ENCODE measurements at regions not wholly inside any gene's neighbourhood (a gene's known extent, or its start where the extent isn't known, plus 50 kb on each side); places are given as distances from the start of the nearest gene placed in this dataset.
"Not testable (repeated sequence)": the region's sequence is repeated elsewhere in the genome, so short reads cannot be mapped to it uniquely, and the experiment has no call there.

DNA sequence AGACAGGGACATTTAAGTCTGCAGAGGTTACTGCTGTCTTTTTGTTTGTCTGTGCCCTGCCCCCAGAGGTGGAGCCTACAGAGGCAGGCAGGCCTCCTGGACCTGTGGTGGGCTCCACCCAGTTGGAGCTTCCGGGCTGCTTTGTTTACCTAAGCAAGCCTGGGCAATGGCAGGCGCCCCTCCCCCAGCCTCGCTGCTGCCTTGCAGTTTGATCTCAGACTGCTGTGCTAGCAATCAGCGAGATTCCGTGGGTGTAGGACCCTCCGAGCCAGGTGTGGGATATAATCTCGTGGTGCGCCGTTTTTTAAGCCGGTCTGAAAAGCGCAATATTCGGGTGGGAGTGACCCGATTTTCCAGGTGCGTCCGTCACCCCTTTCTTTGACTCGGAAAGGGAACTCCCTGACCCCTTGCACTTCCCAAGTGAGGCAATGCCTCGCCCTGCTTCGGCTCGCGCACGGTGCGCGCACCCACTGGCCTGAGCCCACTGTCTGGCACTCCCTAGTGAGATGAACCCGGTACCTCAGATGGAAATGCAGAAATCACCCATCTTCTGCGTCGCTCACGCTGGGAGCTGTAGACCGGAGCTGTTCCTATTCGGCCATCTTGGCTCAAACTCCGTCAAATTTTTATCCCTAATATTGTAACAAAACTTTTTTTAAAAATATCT lies 101.2 kb upstream of the CPHXL start:
- H3K4me1 ChIP-seq (ENCODE audit: control insufficient read depth, insufficient read depth, low read length); H3K9me1 ChIP-seq (ENCODE audit: insufficient read depth, low read length); H2BK5ac ChIP-seq (ENCODE audit: low read depth, low read length, poor library complexity, severe bottlenecking); H3K79me1 ChIP-seq (ENCODE audit: low read depth in 1 of 2, low read length in 2 of 2); H3K18ac ChIP-seq (ENCODE audit: low read depth, low read length); intact Hi-C loops (cut with micrococcal nuclease); H2AK9ac ChIP-seq (replicated peaks; ENCODE audit: low read depth, low read length, poor library complexity); H2BK20ac ChIP-seq (ENCODE audit: low read depth, low read length); H2AK5ac ChIP-seq (ENCODE audit: low read depth, low read length); DNase-seq; H4K5ac ChIP-seq (ENCODE audit: low read depth, low read length); H3K36me3 ChIP-seq (ENCODE audit: control insufficient read depth, insufficient read depth, low read length); H3K14ac ChIP-seq (replicated peaks; ENCODE audit: low read depth, low read length); H3K9me3 ChIP-seq (ENCODE audit: control insufficient read depth, insufficient read depth, low read length); H3K27me3 ChIP-seq (ENCODE audit: control insufficient read depth, insufficient read depth, low read length); H3K4me3 ChIP-seq (ENCODE audit: insufficient read depth, low read depth, low read length); H2BK120ac ChIP-seq (ENCODE audit: low read depth, low read length); H3K9ac ChIP-seq (ENCODE audit: low read depth, low read length); H3K23ac ChIP-seq (ENCODE audit: low read depth, low read length); dilution Hi-C loops (cut with HindIII; ENCODE audit: low sequenced_read_pairs, unreplicated experiment); H3K4me2 ChIP-seq (ENCODE audit: low read depth, low read length); in situ Hi-C loops (cut with MboI; ENCODE audit: low sequenced_read_pairs); H3K27ac ChIP-seq (ENCODE audit: insufficient read depth, low read length); H4K20me1 ChIP-seq (ENCODE audit: insufficient read depth, low read length); H3K4ac ChIP-seq (ENCODE audit: low read depth, low read length); H4K8ac ChIP-seq (ENCODE audit: low read depth in 2 of 2, low read length in 2 of 2); H4K91ac ChIP-seq (ENCODE audit: insufficient read depth, low read depth, low read length); ATAC-seq (ENCODE audit: low read depth); H3K56ac ChIP-seq (ENCODE audit: extremely low read depth, insufficient read depth, low read length); BruUV-seq (replicated peaks); H2AFZ ChIP-seq (replicated peaks; ENCODE audit: low read length, poor library complexity); H2BK15ac ChIP-seq (ENCODE audit: low read depth, low read length); POLR2A ChIA-PET (ENCODE audit: unreplicated experiment): not testable (repeated sequence)
- no CpG with 5 or more reads among the region's 30 CpGs for WGBS, 2 experiments (ENCODE audit: extremely low coverage in 2 of 2, insufficient read length in 1 of 2)
- CTCF ChIA-PET = interaction anchor here (0.7 kb wide), 1 partner anchor 198 kb away, joined by 4 read pairs; no protein-coding TSS in a partner anchor

DNA sequence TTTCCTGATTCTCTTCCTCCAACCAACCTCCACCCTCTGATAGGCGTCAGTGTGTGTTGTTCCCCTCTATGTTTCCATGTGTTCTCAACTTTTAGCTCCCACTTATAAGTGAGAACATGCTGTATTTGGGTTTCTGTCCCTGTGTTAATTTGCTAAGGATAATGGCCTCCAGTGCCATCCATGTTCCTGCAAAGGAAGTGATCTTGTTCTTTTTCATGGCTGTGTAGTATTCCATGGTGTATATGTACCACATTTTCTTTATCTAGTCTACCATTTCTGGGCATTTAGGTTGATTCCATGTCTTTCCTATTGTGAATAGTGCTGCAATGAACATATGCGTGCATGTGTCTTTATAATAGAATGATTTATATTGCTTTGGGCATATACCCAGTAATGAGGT lies 107.1 kb upstream of the CPHXL start:
- H3K18ac ChIP-seq (ENCODE audit: low read depth, low read length); in situ Hi-C loops (cut with MboI; ENCODE audit: low sequenced_read_pairs); H4K5ac ChIP-seq (ENCODE audit: low read depth, low read length); BruUV-seq (replicated peaks); POLR2A ChIA-PET (ENCODE audit: unreplicated experiment); H3K23ac ChIP-seq (ENCODE audit: low read depth, low read length); H4K8ac ChIP-seq (ENCODE audit: low read depth in 2 of 2, low read length in 2 of 2); H3K36me3 ChIP-seq (ENCODE audit: control insufficient read depth, insufficient read depth, low read length); H2AK9ac ChIP-seq (replicated peaks; ENCODE audit: low read depth, low read length, poor library complexity); H3K9me1 ChIP-seq (ENCODE audit: insufficient read depth, low read length); H2BK20ac ChIP-seq (ENCODE audit: low read depth, low read length); H4K20me1 ChIP-seq (ENCODE audit: insufficient read depth, low read length); ATAC-seq (ENCODE audit: low read depth); DNase-seq; H3K4me2 ChIP-seq (ENCODE audit: low read depth, low read length); H3K4ac ChIP-seq (ENCODE audit: low read depth, low read length); H4K91ac ChIP-seq (ENCODE audit: insufficient read depth, low read depth, low read length); H3K9ac ChIP-seq (ENCODE audit: low read depth, low read length); H3K79me1 ChIP-seq (ENCODE audit: low read depth in 1 of 2, low read length in 2 of 2); H2AK5ac ChIP-seq (ENCODE audit: low read depth, low read length); intact Hi-C loops (cut with micrococcal nuclease); H3K4me3 ChIP-seq (ENCODE audit: insufficient read depth, low read depth, low read length); H3K56ac ChIP-seq (ENCODE audit: extremely low read depth, insufficient read depth, low read length); H3K27me3 ChIP-seq (ENCODE audit: control insufficient read depth, insufficient read depth, low read length); H2BK5ac ChIP-seq (ENCODE audit: low read depth, low read length, poor library complexity, severe bottlenecking); H3K27ac ChIP-seq (ENCODE audit: insufficient read depth, low read length); H2BK120ac ChIP-seq (ENCODE audit: low read depth, low read length); dilution Hi-C loops (cut with HindIII; ENCODE audit: low sequenced_read_pairs, unreplicated experiment); H3K4me1 ChIP-seq (ENCODE audit: control insufficient read depth, insufficient read depth, low read length); H2BK15ac ChIP-seq (ENCODE audit: low read depth, low read length); H3K9me3 ChIP-seq (ENCODE audit: control insufficient read depth, insufficient read depth, low read length); H3K14ac ChIP-seq (replicated peaks; ENCODE audit: low read depth, low read length); H2AFZ ChIP-seq (replicated peaks; ENCODE audit: low read length, poor library complexity): not testable (repeated sequence)
- CTCF ChIA-PET = interaction anchor here (0.5 to 0.7 kb wide), 2 partner anchors 14 to 24 kb away, joined by 3 to 7 read pairs; no protein-coding TSS in a partner anchor
- no CpG with 5 or more reads among the region's 2 CpGs for WGBS, 2 experiments (ENCODE audit: extremely low coverage in 2 of 2, insufficient read length in 1 of 2)

Data from IMR-90 (cell line).